Neural progenitor cell (in vitro differentiated cells): ENCODE measurements at regions not wholly inside any gene's neighbourhood (a gene's known extent, or its start where the extent isn't known, plus 50 kb on each side); places are given as distances from the start of the nearest gene placed in this dataset.

ENCODE experiments used
- DNase-seq: peaks from one replicate; pipeline ENCODE4 v3.0.0-alpha.2; 2016; ENCODE audit warnings: low spot score
- H2AFZ ChIP-seq: fragments of 200-600 bp; sonication (generic); replicated peaks from 2 replicates; pipeline ENCODE4 v1.6.1; 2016; ENCODE audit warnings: antibody characterized with exemption
- H3F3A ChIP-seq: fragments of 200-600 bp; sonication (generic); 2 replicates; pipeline ENCODE4 v1.6.1; 2016; ENCODE audit warnings: antibody characterized with exemption, low read depth
- H3K27ac ChIP-seq: fragments of 200-600 bp; sonication (generic); 2 replicates; pipeline ENCODE4 v1.5.1; 2016; ENCODE audit warnings: mild to moderate bottlenecking
- H3K27me3 ChIP-seq: fragments of 200-600 bp; sonication (generic); 2 replicates; pipeline ENCODE4 v1.6.1; 2016; ENCODE audit warnings: mild to moderate bottlenecking, moderate library complexity
- H3K36me3 ChIP-seq: fragments of 200-600 bp; sonication (generic); 2 replicates; pipeline ENCODE4 v1.5.1; 2016
- H3K4me1 ChIP-seq: fragments of 200-600 bp; sonication (generic); 2 replicates; pipeline ENCODE4 v1.6.1; 2016; ENCODE audit warnings: mixed run types
- H3K4me2 ChIP-seq: fragments of 200-600 bp; sonication (generic); 2 replicates; pipeline ENCODE4 v1.6.1; 2016
- H3K4me3 ChIP-seq: fragments of 200-600 bp; sonication (generic); 2 replicates; pipeline ENCODE4 v1.5.1; 2016
- H3K79me2 ChIP-seq: fragments of 200-600 bp; sonication (generic); 2 replicates; pipeline ENCODE4 v1.6.1; 2016; ENCODE audit warnings: low read depth
- H3K9ac ChIP-seq: fragments of 200-600 bp; sonication (generic); 2 replicates; pipeline ENCODE4 v1.6.1; 2016
- H3K9me3 ChIP-seq: fragments of 200-600 bp; sonication (generic); 2 replicates; pipeline ENCODE4 v1.5.1; 2016; ENCODE audit warnings: low read depth
- H4K20me1 ChIP-seq: fragments of 200-600 bp; sonication (generic); 2 replicates; pipeline ENCODE4 v1.6.1; 2016; ENCODE audit warnings: low read depth
- H3K27ac Mint-ChIP-seq: 3 replicates; pipeline ENCODE4 v1.8.0; 2021; ENCODE audit warnings: mixed read lengths
- H3K27me3 Mint-ChIP-seq: 2 replicates; pipeline ENCODE4 v1.8.0; 2022; ENCODE audit warnings: low read depth, mild to moderate bottlenecking, inconsistent platforms, moderate library complexity, mixed read lengths; ENCODE audit not compliant: insufficient read depth
- H3K36me3 Mint-ChIP-seq: 3 replicates; pipeline ENCODE4 v1.8.0; 2021; ENCODE audit warnings: mixed read lengths
- H3K4me1 Mint-ChIP-seq: 3 replicates; pipeline ENCODE4 v1.8.0; 2021; ENCODE audit warnings: mixed read lengths
- H3K4me3 Mint-ChIP-seq: 3 replicates; pipeline ENCODE4 v1.8.0; 2021; ENCODE audit warnings: mild to moderate bottlenecking, moderate library complexity, mixed read lengths
- H3K9me3 Mint-ChIP-seq: 3 replicates; pipeline ENCODE4 v1.8.0; 2020; ENCODE audit warnings: mixed read lengths
- CTCF ChIP-seq: fragments of 200-600 bp; sonication (generic); IDR thresholded peaks from 2 replicates; pipeline ENCODE4 v1.5.1; 2017; ENCODE audit warnings: antibody characterized with exemption, mild to moderate bottlenecking
- EZH2 ChIP-seq: fragments of 200-600 bp; sonication (generic); IDR thresholded peaks from 2 replicates; pipeline ENCODE4 v1.6.1; 2017; ENCODE audit warnings: antibody characterized with exemption, mild to moderate bottlenecking, moderate library complexity
- EZH2phosphoT487 ChIP-seq: fragments of 200-600 bp; sonication (generic); IDR thresholded peaks from 2 replicates; pipeline ENCODE4 v1.6.1; 2017; ENCODE audit warnings: antibody characterized with exemption

GRCh38 chr2:67856866-67857265 is 205.9 kb downstream of the C1D start:
- no peaks in the 10 kb centered on the region for H3K36me3 Mint-ChIP-seq
- H2AFZ ChIP-seq, result no peak overlapping the region
- TF ChIP-seq EZH2phosphoT487 (no peak), CTCF (no peak), EZH2 (no peak)

GRCh38 chr2:67857836-67858235 is 205.0 kb downstream of the C1D start:
- peaks cover 2% of the 10 kb centered on the region for H3K27me3 Mint-ChIP-seq
- no peaks in the 10 kb centered on the region for H3K27me3 ChIP-seq
- H3K4me3 ChIP-seq, result no peak overlapping the region
- H3K4me2 ChIP-seq, result no peak overlapping the region
- peaks cover 12% of the 10 kb centered on the region for H3K4me1 Mint-ChIP-seq
- DNase-seq, result no peak
- H3K9me3 ChIP-seq, result no peaks in the 10 kb centered on the region
- H3K9ac ChIP-seq, result no peak overlapping the region
- no peaks in the 10 kb centered on the region for H3K4me1 ChIP-seq
- no peaks in the 10 kb centered on the region for H3K79me2 ChIP-seq
- no peaks in the 10 kb centered on the region for H3K9me3 Mint-ChIP-seq
- no peak for TF ChIP-seq EZH2phosphoT487
- TF ChIP-seq CTCF, result no peak
- no peak for TF ChIP-seq EZH2
- no peak overlapping the region for H2AFZ ChIP-seq
- no peaks in the 10 kb centered on the region for H3K36me3 ChIP-seq
- H4K20me1 ChIP-seq, result no peaks in the 10 kb centered on the region
- no peaks in the 10 kb centered on the region for H3F3A ChIP-seq
- H3K27ac ChIP-seq, result no peak overlapping the region
- no peaks in the 10 kb centered on the region for H3K36me3 Mint-ChIP-seq
- H3K4me3 Mint-ChIP-seq, result no peak overlapping the region
- no peak overlapping the region for H3K27ac Mint-ChIP-seq

More at GRCh38 chr2:67856866-67857265, 205.9 kb downstream of the C1D start:
- Histone ChIP-seq H3K4me3 (no peak overlapping the region), H3K4me1 (no peaks in the 10 kb centered on the region), H4K20me1 (no peaks in the 10 kb centered on the region), H3K79me2 (no peaks in the 10 kb centered on the region), H3K4me2 (no peak overlapping the region), H3K27ac (no peak overlapping the region), H3F3A (no peaks in the 10 kb centered on the region), H3K9me3 (no peaks in the 10 kb centered on the region), H3K9ac (no peak overlapping the region), H3K36me3 (no peaks in the 10 kb centered on the region), H3K27me3 (no peaks in the 10 kb centered on the region)
- H3K27ac Mint-ChIP-seq, result no peak overlapping the region
- no peaks in the 10 kb centered on the region for H3K9me3 Mint-ChIP-seq
- DNase-seq, result no peak
- H3K27me3 Mint-ChIP-seq, result peaks cover 6% of the 10 kb centered on the region
- H3K4me3 Mint-ChIP-seq, result no peak overlapping the region
- peaks cover 19% of the 10 kb centered on the region for H3K4me1 Mint-ChIP-seq

GRCh38 chr2:67858886-67859285 is 203.9 kb downstream of the C1D start:
- no peak overlapping the region for H3K27ac ChIP-seq
- H3K4me3 ChIP-seq, result no peak overlapping the region
- no peaks in the 10 kb centered on the region for H3K79me2 ChIP-seq
- no peaks in the 10 kb centered on the region for H3K27me3 ChIP-seq
- H3K9ac ChIP-seq, result no peak overlapping the region
- H3K4me3 Mint-ChIP-seq, result no peak overlapping the region
- no peak for DNase-seq
- no peaks in the 10 kb centered on the region for H3F3A ChIP-seq
- H3K4me2 ChIP-seq, result no peak overlapping the region
- H3K9me3 Mint-ChIP-seq, result no peaks in the 10 kb centered on the region
- no peaks in the 10 kb centered on the region for H3K4me1 ChIP-seq
- H3K9me3 ChIP-seq, result no peaks in the 10 kb centered on the region
- no peaks in the 10 kb centered on the region for H3K36me3 Mint-ChIP-seq
- H2AFZ ChIP-seq, result no peak overlapping the region
- peaks cover 2% of the 10 kb centered on the region for H3K27me3 Mint-ChIP-seq
- peaks cover 2% of the 10 kb centered on the region for H3K4me1 Mint-ChIP-seq
- TF ChIP-seq EZH2 (no peak), CTCF (no peak), EZH2phosphoT487 (no peak)
- no peaks in the 10 kb centered on the region for H3K36me3 ChIP-seq
- no peak overlapping the region for H3K27ac Mint-ChIP-seq
- no peaks in the 10 kb centered on the region for H4K20me1 ChIP-seq
